Mammary epithelial cell (primary cell): ENCODE measurements at regions not wholly inside any gene's neighbourhood (a gene's known extent, or its start where the extent isn't known, plus 50 kb on each side); places are given as distances from the start of the nearest gene placed in this dataset.

ENCODE experiments used
- EZH2 ChIP-seq: IDR thresholded peaks from 2 replicates; pipeline ENCODE4 v1.6.1; 2012; ENCODE audit warnings: low read length, inconsistent platforms, borderline replicate concordance
- TF ChIP-seq, protein P1 (sequence below), 2 donors: IDR thresholded peaks in 1 of 2; conservative IDR thresholded peaks in 1 of 2; 2 replicates each; pipeline ENCODE4 v1.5.1; 2011 to 2012; ENCODE audit warnings: inconsistent platforms in 2 of 2, low read length in 2 of 2, mild to moderate bottlenecking in 2 of 2, control low read depth in 1 of 2, low read depth in 1 of 2; ENCODE audit not compliant: insufficient read depth in 1 of 2; ENCODE audit errors: extremely low read depth in 1 of 2

DNA sequence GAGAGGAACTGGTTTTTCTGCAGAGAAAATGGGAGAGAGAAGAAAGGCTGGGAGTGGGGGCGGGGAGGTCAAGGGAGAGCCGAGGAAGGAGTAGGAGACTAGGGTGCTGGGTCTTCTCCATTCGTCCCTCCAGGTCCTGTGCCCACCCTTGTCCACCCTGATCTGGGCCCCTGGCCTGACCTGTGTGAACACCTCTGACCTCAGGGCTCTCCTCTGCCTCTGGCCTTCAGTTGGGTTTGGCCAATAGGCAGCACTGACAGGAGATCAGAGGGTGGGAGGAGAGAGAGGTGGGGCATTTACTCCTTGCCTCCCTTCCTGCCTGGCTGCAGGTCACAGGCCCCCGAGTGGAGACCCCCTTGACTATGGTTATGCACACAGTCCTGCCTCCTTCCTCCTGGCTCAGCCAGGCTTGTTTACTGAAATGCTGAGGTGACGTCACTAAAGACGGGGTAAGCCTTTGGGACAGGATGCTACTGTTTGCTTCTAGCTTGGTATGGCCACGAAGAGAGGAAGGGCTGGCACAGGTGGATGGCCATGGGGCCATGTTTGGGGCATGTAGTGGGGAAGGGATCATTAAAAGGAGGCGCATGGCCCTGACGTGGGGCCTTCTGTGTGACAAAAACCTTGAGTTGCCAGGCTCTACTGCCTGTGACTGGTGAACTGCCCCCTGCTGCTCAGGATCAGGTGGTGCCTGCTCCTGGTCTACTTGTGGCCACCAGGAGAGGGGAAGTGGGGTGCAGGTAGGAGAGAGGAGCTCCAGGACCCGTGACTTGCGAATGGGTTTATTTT, 248.7 kb upstream of the CSF3R start:
- TF ChIP-seq, protein P1, sequence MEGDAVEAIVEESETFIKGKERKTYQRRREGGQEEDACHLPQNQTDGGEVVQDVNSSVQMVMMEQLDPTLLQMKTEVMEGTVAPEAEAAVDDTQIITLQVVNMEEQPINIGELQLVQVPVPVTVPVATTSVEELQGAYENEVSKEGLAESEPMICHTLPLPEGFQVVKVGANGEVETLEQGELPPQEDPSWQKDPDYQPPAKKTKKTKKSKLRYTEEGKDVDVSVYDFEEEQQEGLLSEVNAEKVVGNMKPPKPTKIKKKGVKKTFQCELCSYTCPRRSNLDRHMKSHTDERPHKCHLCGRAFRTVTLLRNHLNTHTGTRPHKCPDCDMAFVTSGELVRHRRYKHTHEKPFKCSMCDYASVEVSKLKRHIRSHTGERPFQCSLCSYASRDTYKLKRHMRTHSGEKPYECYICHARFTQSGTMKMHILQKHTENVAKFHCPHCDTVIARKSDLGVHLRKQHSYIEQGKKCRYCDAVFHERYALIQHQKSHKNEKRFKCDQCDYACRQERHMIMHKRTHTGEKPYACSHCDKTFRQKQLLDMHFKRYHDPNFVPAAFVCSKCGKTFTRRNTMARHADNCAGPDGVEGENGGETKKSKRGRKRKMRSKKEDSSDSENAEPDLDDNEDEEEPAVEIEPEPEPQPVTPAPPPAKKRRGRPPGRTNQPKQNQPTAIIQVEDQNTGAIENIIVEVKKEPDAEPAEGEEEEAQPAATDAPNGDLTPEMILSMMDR (conservative IDR thresholded peaks at IDR 0.05 in 1 of 2, IDR thresholded peaks at IDR 0.05 in 1 of 2; ENCODE audit: extremely low read depth in 1 of 2, insufficient read depth in 1 of 2, low read depth in 1 of 2, low read length in 2 of 2) = no peak
- TF ChIP-seq EZH2 = no peak
